GM12873 (cell line): ENCODE measurements at regions not wholly inside any gene's neighbourhood (a gene's known extent, or its start where the extent isn't known, plus 50 kb on each side); places are given as distances from the start of the nearest gene placed in this dataset.

Source experiments
- TF ChIP-seq, protein P1 (sequence below): IDR thresholded peaks from 2 replicates; pipeline ENCODE4 v1.5.1; 2012; ENCODE audit warnings: low read depth, mild to moderate bottlenecking, moderate library complexity, low read length, control low read depth; ENCODE audit not compliant: insufficient read depth; ENCODE audit errors: missing control alignments

DNA sequence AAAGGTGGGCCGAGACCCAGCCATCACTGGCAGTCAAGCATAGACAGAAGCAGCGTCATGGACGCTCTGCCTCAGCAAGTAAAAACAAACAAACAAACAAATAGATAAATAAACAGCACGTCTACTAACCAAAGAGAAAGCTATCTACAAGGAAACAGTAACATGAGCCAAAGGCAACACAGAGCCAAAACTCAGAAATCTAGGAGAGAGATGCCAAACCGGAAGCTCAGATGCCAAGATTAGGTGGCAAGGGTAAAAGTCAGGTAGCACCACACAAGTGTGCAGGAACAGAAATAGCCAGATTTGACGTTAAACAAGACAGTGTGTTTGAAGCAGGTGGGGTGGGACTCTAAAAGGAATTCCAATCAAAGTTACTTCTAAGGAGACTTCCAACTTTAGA lies 448.3 kb upstream of the NFIA start:
- TF ChIP-seq, protein P1, sequence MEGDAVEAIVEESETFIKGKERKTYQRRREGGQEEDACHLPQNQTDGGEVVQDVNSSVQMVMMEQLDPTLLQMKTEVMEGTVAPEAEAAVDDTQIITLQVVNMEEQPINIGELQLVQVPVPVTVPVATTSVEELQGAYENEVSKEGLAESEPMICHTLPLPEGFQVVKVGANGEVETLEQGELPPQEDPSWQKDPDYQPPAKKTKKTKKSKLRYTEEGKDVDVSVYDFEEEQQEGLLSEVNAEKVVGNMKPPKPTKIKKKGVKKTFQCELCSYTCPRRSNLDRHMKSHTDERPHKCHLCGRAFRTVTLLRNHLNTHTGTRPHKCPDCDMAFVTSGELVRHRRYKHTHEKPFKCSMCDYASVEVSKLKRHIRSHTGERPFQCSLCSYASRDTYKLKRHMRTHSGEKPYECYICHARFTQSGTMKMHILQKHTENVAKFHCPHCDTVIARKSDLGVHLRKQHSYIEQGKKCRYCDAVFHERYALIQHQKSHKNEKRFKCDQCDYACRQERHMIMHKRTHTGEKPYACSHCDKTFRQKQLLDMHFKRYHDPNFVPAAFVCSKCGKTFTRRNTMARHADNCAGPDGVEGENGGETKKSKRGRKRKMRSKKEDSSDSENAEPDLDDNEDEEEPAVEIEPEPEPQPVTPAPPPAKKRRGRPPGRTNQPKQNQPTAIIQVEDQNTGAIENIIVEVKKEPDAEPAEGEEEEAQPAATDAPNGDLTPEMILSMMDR = no peak

DNA sequence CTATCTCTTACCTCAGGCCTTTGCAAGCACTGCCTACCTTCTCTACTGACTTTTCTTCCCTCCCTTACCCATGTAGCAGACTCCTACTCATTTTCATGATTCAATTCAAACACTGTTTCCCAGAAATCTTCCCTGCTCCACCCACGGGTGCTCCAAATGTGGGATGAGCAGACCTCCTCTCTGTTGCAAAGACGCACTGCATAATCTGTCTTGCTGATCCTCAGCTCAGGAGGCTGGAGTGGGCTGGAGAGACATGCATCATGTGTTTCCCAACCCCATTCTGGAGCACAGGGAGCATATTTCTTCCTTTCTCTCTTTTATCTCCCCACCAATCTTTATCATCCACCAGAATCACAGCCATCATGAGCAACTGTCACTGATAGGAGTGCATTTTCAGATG lies 459.9 kb upstream of the NFIA start:
- TF ChIP-seq, protein P1 = no peak

DNA sequence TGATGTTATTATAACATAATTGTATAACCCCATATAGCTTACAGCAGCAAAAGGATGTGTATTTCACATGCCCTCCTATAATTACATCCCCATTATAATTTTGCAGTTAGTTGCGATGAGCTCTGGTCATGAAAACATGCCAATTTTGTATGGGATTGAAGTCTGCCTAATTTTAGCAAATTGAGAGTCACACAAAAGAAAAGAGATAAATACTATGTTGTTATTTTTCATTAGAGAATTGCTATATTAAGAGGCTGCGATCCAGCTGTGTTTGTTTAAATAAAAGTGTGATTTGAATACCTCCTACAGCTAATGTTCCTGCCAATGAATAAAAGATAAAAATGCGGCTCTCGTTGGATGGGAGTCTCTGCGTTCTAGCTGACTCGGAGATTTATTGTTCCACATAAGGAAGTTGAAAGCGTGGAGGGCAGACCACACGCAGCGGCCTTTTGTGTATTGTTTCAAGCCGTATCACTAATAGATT lies 461.0 kb upstream of the NFIA start:
- TF ChIP-seq, protein P1 = no peak

DNA sequence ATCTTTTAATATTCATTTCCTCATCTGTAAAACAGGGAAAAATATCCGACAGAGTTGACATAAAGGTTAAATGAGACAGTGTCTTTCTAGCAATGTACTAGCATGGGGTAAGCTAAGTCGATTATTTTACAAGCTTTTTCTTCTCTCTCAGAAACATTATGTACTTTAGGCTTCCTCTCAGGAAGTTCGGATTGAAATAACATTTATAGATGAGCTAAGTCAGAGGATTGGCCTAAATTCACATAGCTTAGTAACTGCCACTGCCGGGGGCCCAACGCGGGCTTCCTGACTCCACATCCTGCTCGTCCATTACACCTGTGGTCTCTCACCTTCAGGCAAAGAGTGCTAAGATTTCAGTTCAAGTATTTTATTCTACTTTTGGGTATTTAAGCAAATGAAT lies 462.3 kb upstream of the NFIA start:
- TF ChIP-seq, protein P1 = no peak

DNA sequence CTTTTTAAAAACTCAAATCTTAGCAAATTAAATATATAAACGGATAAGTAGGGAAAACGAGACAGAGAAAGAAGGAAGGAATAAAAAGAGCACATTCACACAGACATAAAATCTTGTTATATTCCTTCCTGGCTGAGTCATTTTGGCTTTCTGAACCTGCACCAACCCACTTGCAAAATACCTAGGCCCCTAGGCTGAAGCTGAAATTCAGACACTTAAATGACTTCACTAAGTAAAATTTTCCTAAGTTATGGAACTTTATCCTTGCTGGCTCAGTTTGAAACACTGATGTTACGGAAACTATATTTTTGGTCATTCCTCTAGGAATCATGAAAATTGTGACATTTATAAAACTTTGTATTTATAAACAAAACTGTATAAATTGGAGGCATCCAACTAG lies 462.8 kb upstream of the NFIA start:
- TF ChIP-seq, protein P1 = no peak

DNA sequence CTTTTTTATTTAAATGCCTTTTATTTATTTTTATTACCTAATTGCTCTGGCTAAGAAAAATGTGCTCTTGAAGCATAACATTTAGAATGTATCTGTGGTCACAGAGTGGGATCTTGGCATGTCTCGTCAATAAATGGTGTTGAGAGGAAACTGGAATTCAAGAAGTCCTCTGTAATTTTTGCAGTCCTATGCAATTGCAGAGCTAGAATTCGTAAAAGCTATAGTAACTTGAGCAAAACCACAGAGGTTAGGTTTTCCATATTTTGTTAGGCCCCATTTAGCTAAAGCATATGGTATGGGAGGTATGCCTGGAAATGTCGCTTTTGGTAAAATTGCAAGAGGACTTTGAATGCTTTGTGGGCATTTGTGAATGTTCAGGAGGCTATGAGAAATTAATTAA lies 466.7 kb upstream of the NFIA start:
- TF ChIP-seq, protein P1 = no peak

DNA sequence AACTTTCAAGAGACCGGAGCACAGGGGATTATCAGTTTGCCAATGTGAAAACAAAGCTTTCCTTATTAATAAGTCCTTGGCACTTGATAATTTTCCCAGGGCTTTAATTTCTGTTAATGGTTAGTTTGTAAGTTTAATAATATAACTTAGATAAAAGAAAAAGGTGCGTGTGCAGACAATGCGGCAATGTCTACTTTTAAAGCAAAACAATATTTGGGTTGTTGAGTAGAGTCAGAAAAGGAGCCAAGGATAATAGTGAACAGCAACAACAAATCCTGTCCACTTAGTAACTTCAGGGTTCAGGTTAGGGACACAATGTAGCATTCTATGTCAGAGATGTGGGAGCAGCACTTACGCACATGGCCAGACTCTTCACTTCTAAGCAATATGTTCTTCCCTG lies 469.6 kb upstream of the NFIA start:
- TF ChIP-seq, protein P1 = no peak
